GM23338 (cell line): ENCODE measurements at regions not wholly inside any gene's neighbourhood (a gene's known extent, or its start where the extent isn't known, plus 50 kb on each side); places are given as distances from the start of the nearest gene placed in this dataset.

ENCODE experiments used
- ATAC-seq: fragments of 200-7000 bp; cut with Tn5 transposase; 3 replicates; pipeline ENCODE4 v1.9.1; 2020
- DNase-seq: peaks from one replicate; pipeline ENCODE4 v3.0.0-alpha.2; 2015; ENCODE audit warnings: low spot score
- H2AFZ ChIP-seq: fragments of 200-600 bp; sonication (generic); 2 replicates; pipeline ENCODE4 v1.8.0; 2016; ENCODE audit warnings: antibody characterized with exemption, mild to moderate bottlenecking, moderate library complexity
- H3F3A ChIP-seq: fragments of 200-600 bp; sonication (generic); replicated peaks from 2 replicates; pipeline ENCODE4 v1.8.0; 2017; ENCODE audit warnings: antibody characterized with exemption, mixed run types, low read depth
- H3K27ac ChIP-seq: fragments of 200-600 bp; sonication (generic); 2 replicates; pipeline ENCODE4 v1.6.1; 2016; ENCODE audit warnings: low read depth
- H3K27me3 ChIP-seq: fragments of 200-600 bp; sonication (generic); 2 replicates; pipeline ENCODE4 v1.8.0; 2016; ENCODE audit warnings: mild to moderate bottlenecking, mixed run types, moderate library complexity; ENCODE audit not compliant: insufficient read depth
- H3K36me3 ChIP-seq: fragments of 200-600 bp; sonication (generic); 2 replicates; pipeline ENCODE4 v1.8.0; 2016; ENCODE audit warnings: mild to moderate bottlenecking; ENCODE audit not compliant: insufficient read depth
- H3K4me1 ChIP-seq: fragments of 200-600 bp; sonication (generic); 2 replicates; pipeline ENCODE4 v1.8.0; 2016; ENCODE audit warnings: mild to moderate bottlenecking, moderate library complexity; ENCODE audit not compliant: insufficient read depth
- H3K4me2 ChIP-seq: fragments of 200-600 bp; sonication (generic); 2 replicates; pipeline ENCODE4 v1.7.1; 2017; ENCODE audit warnings: mixed run types
- H3K4me3 ChIP-seq: fragments of 200-600 bp; sonication (generic); 2 replicates; pipeline ENCODE4 v1.6.1; 2016; ENCODE audit warnings: mixed run types
- H3K79me2 ChIP-seq: fragments of 200-600 bp; sonication (generic); replicated peaks from 2 replicates; pipeline ENCODE4 v1.8.0; 2017; ENCODE audit warnings: mild to moderate bottlenecking; ENCODE audit not compliant: insufficient read depth
- H3K9me2 ChIP-seq: fragments of 200-600 bp; sonication (generic); 2 replicates; pipeline ENCODE4 v1.8.0; 2017; ENCODE audit not compliant: insufficient read depth
- H4K20me1 ChIP-seq: fragments of 200-600 bp; sonication (generic); replicated peaks from 2 replicates; pipeline ENCODE4 v1.8.0; 2017; ENCODE audit warnings: mild to moderate bottlenecking; ENCODE audit not compliant: insufficient read depth
- H3K27ac Mint-ChIP-seq: 2 replicates; pipeline ENCODE4 v1.8.0; 2020; ENCODE audit warnings: inconsistent platforms, mild to moderate bottlenecking, moderate library complexity, mixed read lengths
- H3K27me3 Mint-ChIP-seq: 3 replicates; pipeline ENCODE4 v1.8.0; 2022; ENCODE audit warnings: low read depth, mild to moderate bottlenecking, moderate library complexity, mixed read lengths, inconsistent platforms; ENCODE audit not compliant: insufficient read depth, poor library complexity
- H3K36me3 Mint-ChIP-seq: 3 replicates; pipeline ENCODE4 v1.8.0; 2021; ENCODE audit warnings: low read depth, mild to moderate bottlenecking, inconsistent platforms, moderate library complexity, mixed read lengths
- H3K4me1 Mint-ChIP-seq: 3 replicates; pipeline ENCODE4 v1.8.0; 2020; ENCODE audit warnings: mild to moderate bottlenecking, inconsistent platforms, mixed read lengths
- H3K4me3 Mint-ChIP-seq: 3 replicates; pipeline ENCODE4 v1.8.0; 2021; ENCODE audit warnings: moderate library complexity, mild to moderate bottlenecking, inconsistent platforms, mixed read lengths
- H3K9me3 Mint-ChIP-seq: 3 replicates; pipeline ENCODE4 v1.8.0; 2020; ENCODE audit warnings: moderate library complexity, mild to moderate bottlenecking, inconsistent platforms, mixed read lengths
- CREB1 ChIP-seq: fragments of 250-450 bp; sonication (Bioruptor Pico); IDR thresholded peaks from 2 replicates; pipeline ENCODE4 v1.5.0; 2020; ENCODE audit warnings: low read depth, mild to moderate bottlenecking, moderate library complexity
- CTCF ChIP-seq, 2 experiments: fragments of 200-600 bp in 1 of 2; sonication (generic) in 1 of 2; conservative IDR thresholded peaks; 2 replicates each; pipeline versions ENCODE4 v1.5.1 to v1.6.1; 2016 to 2017; ENCODE audit warnings: antibody characterized with exemption in 2 of 2, low read depth in 2 of 2, mild to moderate bottlenecking in 2 of 2, moderate library complexity in 1 of 2
- ETS1 ChIP-seq: IDR thresholded peaks from 2 replicates; pipeline ENCODE4 v1.6.1; 2016; ENCODE audit warnings: antibody characterized with exemption
- EZH2 ChIP-seq: fragments of 200-600 bp; sonication (generic); IDR thresholded peaks from one replicate; pipeline ENCODE4 v1.8.0; 2017; ENCODE audit warnings: antibody characterized with exemption, mild to moderate bottlenecking, low read depth; ENCODE audit not compliant: unreplicated experiment
- EZH2phosphoT487 ChIP-seq: fragments of 200-600 bp; sonication (generic); IDR thresholded peaks from one replicate; pipeline ENCODE4 v1.8.1; 2018; ENCODE audit warnings: antibody characterized with exemption; ENCODE audit not compliant: unreplicated experiment
- JUNB ChIP-seq: IDR thresholded peaks from one replicate; pipeline ENCODE4 v1.6.1; 2016; ENCODE audit warnings: antibody characterized with exemption; ENCODE audit not compliant: unreplicated experiment
- NANOG ChIP-seq: IDR thresholded peaks from 2 replicates; pipeline ENCODE4 v1.6.1; 2016; ENCODE audit warnings: antibody characterized with exemption, borderline replicate concordance
- POLR2AphosphoS5 ChIP-seq: IDR thresholded peaks from 2 replicates; pipeline ENCODE4 v1.6.1; 2016; ENCODE audit warnings: antibody characterized with exemption, low read depth
- REST ChIP-seq: IDR thresholded peaks from one replicate; pipeline ENCODE4 v1.6.1; 2018; ENCODE audit warnings: antibody characterized with exemption; ENCODE audit not compliant: unreplicated experiment
- STAT1 ChIP-seq: IDR thresholded peaks from one replicate; pipeline ENCODE4 v1.6.1; 2016; ENCODE audit warnings: antibody characterized with exemption; ENCODE audit not compliant: unreplicated experiment
- ZNF114 ChIP-seq: fragments of 250-450 bp; sonication (Bioruptor Pico); IDR thresholded peaks from 2 replicates; pipeline ENCODE4 v1.5.0; 2020; ENCODE audit warnings: mild to moderate bottlenecking, moderate library complexity
- ZNF331 ChIP-seq: fragments of 250-450 bp; sonication (Bioruptor Pico); IDR thresholded peaks from 2 replicates; pipeline ENCODE4 v1.5.0; 2020; ENCODE audit warnings: low read depth, mild to moderate bottlenecking, moderate library complexity
- ZNF462 ChIP-seq: fragments of 250-450 bp; sonication (Bioruptor Pico); IDR thresholded peaks from 2 replicates; pipeline ENCODE4 v1.5.0; 2020; ENCODE audit warnings: mild to moderate bottlenecking, moderate library complexity

GRCh38 chr1:163797816-163798215, 476.1 kb downstream of the NUF2 start:
- H3K36me3 ChIP-seq = no peaks in the 10 kb centered on the region
- H3K4me1 ChIP-seq = peaks cover 18% of the 10 kb centered on the region
- Mint-ChIP-seq H3K4me1 (peaks cover 26% of the 10 kb centered on the region), H3K27ac (no peak overlapping the region), H3K27me3 (no peaks in the 10 kb centered on the region), H3K9me3 (peaks cover 18% of the 10 kb centered on the region), H3K4me3 (no peak overlapping the region), H3K36me3 (peaks cover 17% of the 10 kb centered on the region)
- H3K27me3 ChIP-seq = no peaks in the 10 kb centered on the region
- peaks cover 21% of the 10 kb centered on the region; the same call in 1 of the 2 replicates for H3K9me2 ChIP-seq
- no peak for DNase-seq
- no peaks in the 10 kb centered on the region for H3K79me2 ChIP-seq
- H3K4me3 ChIP-seq = no peak overlapping the region
- no peak overlapping the region for H2AFZ ChIP-seq
- H3K27ac ChIP-seq = no peak overlapping the region
- no peak overlapping the region for H3K4me2 ChIP-seq
- no peak for ATAC-seq
- no peaks in the 10 kb centered on the region for H4K20me1 ChIP-seq
- no peaks in the 10 kb centered on the region for H3F3A ChIP-seq
- no peak for TF ChIP-seq ZNF331 (CRISPR knock-in tag)
- no peak for TF ChIP-seq EZH2
- no peak for TF ChIP-seq EZH2phosphoT487
- TF ChIP-seq STAT1 = no peak
- no peak for TF ChIP-seq NANOG
- no peak for TF ChIP-seq REST
- no peak for TF ChIP-seq CREB1 (CRISPR knock-in tag)
- TF ChIP-seq CTCF (conservative IDR thresholded peaks at IDR 0.05; ENCODE audit: low read depth in 2 of 2) = no peak
- no peak for TF ChIP-seq JUNB
- no peak for TF ChIP-seq POLR2AphosphoS5
- TF ChIP-seq ZNF114 (CRISPR knock-in tag) = no peak
- TF ChIP-seq ZNF462 = no peak
- no peak for TF ChIP-seq ETS1
